Ovary (tissue), 3 donors: ENCODE measurements at regions not wholly inside any gene's neighbourhood (a gene's known extent, or its start where the extent isn't known, plus 50 kb on each side); places are given as distances from the start of the nearest gene placed in this dataset.

Source experiments
- CTCF ChIP-seq, 3 donors: fragments of 450-650 bp in 2 of 3; fragments of 200-600 bp in 1 of 3; IDR thresholded peaks; one replicate each; pipeline versions ENCODE4 v1.5.1 to v1.8.0; 2016 to 2022; ENCODE audit warnings: antibody characterized with exemption in 3 of 3, mild to moderate bottlenecking in 1 of 3
- EP300 ChIP-seq: sonication (generic); formaldehyde crosslinking; IDR thresholded peaks from one replicate; pipeline ENCODE4 v1.6.1; 2017; ENCODE audit warnings: antibody characterized with exemption
- POLR2A ChIP-seq: fragments of 450-650 bp; IDR thresholded peaks from one replicate; pipeline ENCODE4 v1.6.1; 2017; ENCODE audit warnings: antibody characterized with exemption, mild to moderate bottlenecking, moderate library complexity
- donor health status: DM: no; HTN: no; CAD: no.

GRCh38 chr15:62362144-62362543 lies 197.1 kb upstream of the C2CD4B start:
- TF ChIP-seq CTCF (IDR thresholded peaks at IDR 0.05), result no peak
- no peak for TF ChIP-seq EP300
- TF ChIP-seq POLR2A, result no peak
